ENCODE measurements at regions not wholly inside any gene's neighbourhood (a gene's known extent, or its start where the extent isn't known, plus 50 kb on each side); places are given as distances from the start of the nearest gene placed in this dataset.

DNA sequence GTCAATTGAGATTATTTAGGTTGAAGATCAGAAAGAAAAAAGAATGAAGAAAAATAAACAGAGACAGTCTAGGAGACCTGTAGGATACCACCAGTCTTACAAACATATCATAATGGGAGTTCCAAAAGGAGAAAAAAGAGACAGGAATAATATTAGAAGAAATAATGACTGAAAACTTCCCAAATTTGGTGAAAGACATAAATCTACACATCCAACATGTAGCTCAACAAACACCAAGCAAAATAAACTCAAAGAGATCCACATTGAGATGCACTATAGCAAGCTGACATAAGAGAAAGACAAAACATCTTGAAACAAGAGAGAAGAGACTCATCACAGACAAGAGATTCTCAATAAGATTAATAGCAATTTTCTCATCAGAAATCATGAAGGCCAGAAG, 274.0 kb downstream of the TFCP2L1 start:
- TF ChIP-seq, protein P1, sequence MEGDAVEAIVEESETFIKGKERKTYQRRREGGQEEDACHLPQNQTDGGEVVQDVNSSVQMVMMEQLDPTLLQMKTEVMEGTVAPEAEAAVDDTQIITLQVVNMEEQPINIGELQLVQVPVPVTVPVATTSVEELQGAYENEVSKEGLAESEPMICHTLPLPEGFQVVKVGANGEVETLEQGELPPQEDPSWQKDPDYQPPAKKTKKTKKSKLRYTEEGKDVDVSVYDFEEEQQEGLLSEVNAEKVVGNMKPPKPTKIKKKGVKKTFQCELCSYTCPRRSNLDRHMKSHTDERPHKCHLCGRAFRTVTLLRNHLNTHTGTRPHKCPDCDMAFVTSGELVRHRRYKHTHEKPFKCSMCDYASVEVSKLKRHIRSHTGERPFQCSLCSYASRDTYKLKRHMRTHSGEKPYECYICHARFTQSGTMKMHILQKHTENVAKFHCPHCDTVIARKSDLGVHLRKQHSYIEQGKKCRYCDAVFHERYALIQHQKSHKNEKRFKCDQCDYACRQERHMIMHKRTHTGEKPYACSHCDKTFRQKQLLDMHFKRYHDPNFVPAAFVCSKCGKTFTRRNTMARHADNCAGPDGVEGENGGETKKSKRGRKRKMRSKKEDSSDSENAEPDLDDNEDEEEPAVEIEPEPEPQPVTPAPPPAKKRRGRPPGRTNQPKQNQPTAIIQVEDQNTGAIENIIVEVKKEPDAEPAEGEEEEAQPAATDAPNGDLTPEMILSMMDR (IDR thresholded peaks at IDR 0.05) = no peak
- TF ChIP-seq POLR2A (IDR thresholded peaks at IDR 0.05) = no peak
